Epidermal melanocyte (primary cell): ENCODE measurements at regions not wholly inside any gene's neighbourhood (a gene's known extent, or its start where the extent isn't known, plus 50 kb on each side); places are given as distances from the start of the nearest gene placed in this dataset.

ENCODE experiments used
- DNase-seq: peaks from one replicate; pipeline ENCODE4 v3.0.0; 2011; ENCODE audit warnings: low spot score; ENCODE audit not compliant: insufficient read length

- no peak for DNase-seq
Measured at GRCh38 chr7:52074071-52074470, 757.5 kb upstream of the COBL start.

GRCh38 chr7:52071744-52072143 lies 755.1 kb upstream of the COBL start:
- DNase-seq = no peak

DNA sequence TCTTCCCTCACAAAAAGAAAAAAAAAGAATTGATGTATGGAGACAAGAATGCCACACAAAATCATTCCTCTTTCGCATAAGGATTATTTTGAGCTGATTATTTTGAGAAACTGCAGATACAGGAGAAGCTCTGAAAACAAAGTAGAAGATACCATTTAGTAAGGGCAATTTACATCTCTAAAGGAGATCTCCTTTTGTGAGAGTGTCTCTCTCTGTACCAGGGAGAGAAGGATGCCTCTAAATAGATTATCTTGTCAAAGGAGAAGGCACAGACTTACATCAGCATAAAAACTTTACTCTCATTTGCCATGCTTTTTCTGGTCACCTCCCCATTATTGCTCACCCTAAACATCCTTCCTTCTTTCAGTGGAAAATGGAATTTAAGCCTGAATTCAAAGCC lies 747.9 kb upstream of the COBL start:
- DNase-seq = no peak

GRCh38 chr7:52061666-52062065 lies 745.1 kb upstream of the COBL start:
- no peak for DNase-seq

DNA sequence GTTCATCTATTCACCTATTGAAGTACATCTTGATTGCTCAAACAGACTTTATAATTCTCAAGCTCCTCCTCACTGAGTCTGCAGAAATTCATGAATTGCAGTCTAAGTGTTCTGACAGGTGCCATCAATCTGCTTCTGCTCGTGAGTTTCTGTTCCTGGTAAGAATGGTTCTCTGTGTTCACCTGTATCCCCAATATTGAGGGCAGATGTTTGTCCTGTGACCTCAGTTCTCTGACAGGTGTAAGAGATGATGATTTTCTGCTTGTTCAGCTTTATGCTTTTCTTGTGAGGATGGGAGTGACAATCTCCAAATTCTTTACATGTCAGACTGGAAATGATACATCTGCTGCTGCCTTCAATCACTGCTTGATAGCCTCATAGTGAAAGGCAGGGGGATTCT lies 736.9 kb upstream of the COBL start:
- DNase-seq = no peak

DNA sequence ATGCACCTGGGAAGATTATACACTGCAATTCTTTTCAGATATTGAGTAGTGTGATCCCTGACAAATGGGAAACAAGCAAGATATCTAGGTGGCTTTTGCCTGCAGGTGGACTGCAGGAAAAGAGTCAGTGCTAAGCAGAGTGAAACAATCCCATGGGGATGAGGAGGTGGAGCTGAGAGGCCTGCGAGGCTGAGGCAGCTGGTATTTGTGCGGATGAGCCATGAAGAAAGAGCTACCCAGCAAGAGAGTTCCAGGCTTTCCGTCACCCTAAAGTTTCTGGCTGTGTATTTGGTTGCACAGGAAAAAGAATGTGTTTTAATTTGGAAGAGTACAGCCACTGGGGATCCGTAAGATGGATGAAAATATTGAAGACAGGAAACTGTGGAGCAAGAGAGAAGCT lies 714.1 kb upstream of the COBL start:
- DNase-seq = no peak

DNA sequence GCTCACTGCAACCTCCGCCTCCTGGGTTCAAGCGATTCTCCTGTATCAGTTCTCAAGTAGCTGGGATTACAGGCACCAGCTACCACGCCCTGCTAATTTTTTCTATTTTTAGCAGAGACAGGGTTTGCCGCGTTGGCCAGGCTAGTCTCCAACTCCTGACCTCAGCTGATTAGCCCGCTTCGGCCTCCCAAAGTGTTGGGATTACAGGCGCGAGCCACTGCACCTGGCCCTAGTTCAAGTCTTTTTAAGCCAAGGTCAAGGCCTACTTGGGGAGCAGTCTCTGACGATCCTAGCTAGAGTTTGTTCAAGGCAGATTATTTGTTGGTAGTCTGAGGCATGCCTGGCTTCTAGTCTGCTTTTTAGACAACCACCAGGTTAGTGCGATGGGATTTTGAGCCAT lies 709.5 kb upstream of the COBL start:
- no peak for DNase-seq

GRCh38 chr7:52021343-52021742 lies 704.7 kb upstream of the COBL start:
- DNase-seq = no peak

GRCh38 chr7:52018680-52019054 lies 702.1 kb upstream of the COBL start:
- no peak for DNase-seq

GRCh38 chr7:52017802-52018679 lies 701.4 kb upstream of the COBL start:
- DNase-seq = no peak

GRCh38 chr7:52009181-52009580 lies 692.6 kb upstream of the COBL start:
- DNase-seq = no peak

- DNase-seq = no peak
Measured at GRCh38 chr7:52006674-52007073, 690.1 kb upstream of the COBL start.

DNA sequence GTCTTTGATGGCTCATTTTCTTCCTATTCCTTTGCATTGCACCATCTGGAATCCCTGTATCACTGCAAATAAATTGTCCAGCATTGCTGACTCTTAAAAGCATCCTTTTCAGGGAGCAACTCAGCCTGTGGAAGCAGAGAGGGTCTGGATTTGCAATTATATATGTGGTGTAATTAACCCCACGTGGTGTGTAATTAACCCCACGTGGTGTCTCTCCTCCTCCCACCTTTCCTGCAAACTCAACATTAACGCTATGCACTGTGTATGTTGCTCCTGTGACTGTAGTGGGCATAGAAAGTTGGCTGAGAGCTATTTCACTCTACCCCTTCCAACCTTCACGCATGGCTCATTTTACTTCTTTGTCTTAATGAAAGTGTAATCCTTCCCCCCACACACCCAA lies 689.0 kb upstream of the COBL start:
- no peak for DNase-seq

GRCh38 chr7:51995596-51996179 lies 679.1 kb upstream of the COBL start:
- no peak for DNase-seq

DNA sequence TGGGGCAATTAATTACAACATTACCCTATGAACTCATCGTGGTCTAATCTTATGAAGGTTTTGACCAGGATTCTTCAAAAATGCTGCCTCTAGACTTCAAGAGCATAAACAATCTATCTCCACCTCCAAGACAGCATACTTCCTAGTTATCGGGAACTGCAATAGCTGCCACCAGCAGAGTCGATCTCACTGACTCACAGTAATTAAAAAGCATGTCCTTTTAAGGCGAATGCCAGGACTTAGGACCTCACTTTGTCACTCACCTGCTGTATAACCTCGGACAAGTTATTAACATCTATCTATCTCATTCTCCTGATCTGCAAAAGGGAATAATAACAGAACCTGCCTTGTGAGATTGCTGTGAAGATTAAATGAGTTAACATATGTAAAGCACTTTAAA lies 666.0 kb upstream of the COBL start:
- DNase-seq = no peak

GRCh38 chr7:51980812-51981211 lies 664.2 kb upstream of the COBL start:
- DNase-seq = no peak

GRCh38 chr7:51980313-51980712 lies 663.7 kb upstream of the COBL start:
- no peak for DNase-seq

DNA sequence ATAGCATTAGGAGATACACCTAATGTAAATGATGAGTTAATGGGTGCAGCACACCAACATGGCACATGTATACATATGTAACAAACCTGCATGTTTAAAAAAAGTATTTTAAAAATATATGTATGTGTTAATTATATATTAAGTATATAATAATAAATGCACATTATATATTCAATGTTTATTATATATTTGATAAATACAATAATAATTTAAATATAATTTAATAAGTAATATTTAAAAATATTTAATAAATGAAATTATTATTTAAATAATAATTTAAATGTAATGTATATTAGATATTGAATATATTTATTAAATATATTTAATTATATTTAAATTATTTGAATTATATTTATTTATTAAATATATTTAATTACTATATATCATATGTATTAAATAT lies 661.3 kb upstream of the COBL start:
- no peak for DNase-seq

DNA sequence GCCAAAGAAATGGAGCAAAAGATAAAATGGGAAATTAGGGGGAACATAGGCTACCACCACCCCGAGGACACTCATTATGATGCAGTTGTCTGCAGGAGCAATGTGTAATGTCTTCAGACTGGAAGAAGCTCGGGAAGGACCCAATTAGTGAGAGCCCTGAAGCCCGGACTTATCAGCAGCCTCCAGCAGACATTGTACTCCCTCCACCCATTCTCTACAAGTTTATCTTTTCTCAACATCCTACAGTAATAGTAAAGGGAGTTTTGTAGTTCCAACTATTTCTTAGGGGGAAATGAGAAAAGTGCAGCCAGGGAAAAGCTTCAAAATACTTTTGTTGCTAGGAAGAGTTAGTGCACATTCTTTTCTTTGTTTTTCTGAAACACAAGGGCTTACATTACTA lies 657.3 kb upstream of the COBL start:
- DNase-seq = no peak

DNA sequence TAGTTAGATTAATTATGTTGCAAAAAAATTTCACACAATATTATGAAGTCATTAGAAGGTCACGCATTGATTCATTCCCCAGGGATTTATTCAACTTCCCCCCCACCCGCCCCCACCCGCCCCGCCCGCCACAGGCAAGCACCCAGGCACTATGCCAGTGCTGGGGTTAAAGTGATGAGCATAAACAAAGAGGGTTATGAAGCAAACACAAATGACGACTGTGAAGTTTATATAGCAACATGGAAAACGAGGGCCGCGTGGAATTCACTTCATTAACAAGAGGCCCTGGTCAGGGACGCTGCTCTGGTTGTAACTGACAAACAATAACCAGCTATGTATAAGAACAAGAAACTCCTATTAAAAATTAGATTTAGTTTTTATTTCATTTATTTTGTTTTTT lies 656.5 kb upstream of the COBL start:
- DNase-seq = no peak

- DNase-seq = no peak
Measured at GRCh38 chr7:51970961-51971665, 654.5 kb upstream of the COBL start.

GRCh38 chr7:51968461-51968860 lies 651.9 kb upstream of the COBL start:
- no peak for DNase-seq

GRCh38 chr7:51965454-51965853 lies 648.8 kb upstream of the COBL start:
- no peak for DNase-seq
